ENCODE measurements at regions not wholly inside any gene's neighbourhood (a gene's known extent, or its start where the extent isn't known, plus 50 kb on each side); places are given as distances from the start of the nearest gene placed in this dataset.
"Not testable (repeated sequence)": the region's sequence is repeated elsewhere in the genome, so short reads cannot be mapped to it uniquely, and the experiment has no call there.

- no peak overlapping the region for H3K4me3 ChIP-seq (ENCODE audit: low read depth, low read length)
- H3K9me3 ChIP-seq: no peaks in the 10 kb centered on the region
- no peaks in the 10 kb centered on the region for H3K27me3 ChIP-seq
- no peaks in the 10 kb centered on the region for H3K36me3 ChIP-seq
- no peak for DNase-seq
- no peaks in the 10 kb centered on the region for H3K4me1 ChIP-seq
- no peak for TF ChIP-seq CTCF (IDR thresholded peaks at IDR 0.05; ENCODE audit: low read depth, low read length)
These were observed 70.7 kb upstream of the CCDC179 start for GRCh38 chr11:22930816-22931594.

DNA sequence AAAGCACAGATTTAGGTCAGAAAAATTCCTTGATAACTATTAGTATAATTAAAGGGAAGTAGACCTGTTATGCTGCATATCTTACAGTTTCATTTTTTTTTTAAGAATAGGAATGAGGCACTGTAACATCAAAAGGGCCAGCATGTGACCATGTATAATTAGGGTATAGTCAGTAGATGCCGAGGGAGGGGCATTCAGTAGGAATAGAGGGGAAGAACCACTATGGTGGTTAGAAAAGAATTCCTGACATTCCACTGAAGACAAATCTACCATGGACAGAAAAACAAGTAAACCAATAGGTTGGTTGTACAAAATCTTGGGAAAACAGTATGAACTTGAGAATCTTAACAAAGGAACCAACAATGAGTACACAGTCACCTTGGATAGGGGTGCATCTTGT is 78.4 kb upstream of the CCDC179 start:
- no peaks in the 10 kb centered on the region for H3K36me3 ChIP-seq
- H3K27me3 ChIP-seq: no peaks in the 10 kb centered on the region
- no peaks in the 10 kb centered on the region for H3K4me1 ChIP-seq
- no peak overlapping the region for H3K4me3 ChIP-seq (ENCODE audit: low read depth, low read length)
- no peak for TF ChIP-seq CTCF (IDR thresholded peaks at IDR 0.05; ENCODE audit: low read depth, low read length)
- no peak for DNase-seq
- H3K9me3 ChIP-seq: no peaks in the 10 kb centered on the region

DNA sequence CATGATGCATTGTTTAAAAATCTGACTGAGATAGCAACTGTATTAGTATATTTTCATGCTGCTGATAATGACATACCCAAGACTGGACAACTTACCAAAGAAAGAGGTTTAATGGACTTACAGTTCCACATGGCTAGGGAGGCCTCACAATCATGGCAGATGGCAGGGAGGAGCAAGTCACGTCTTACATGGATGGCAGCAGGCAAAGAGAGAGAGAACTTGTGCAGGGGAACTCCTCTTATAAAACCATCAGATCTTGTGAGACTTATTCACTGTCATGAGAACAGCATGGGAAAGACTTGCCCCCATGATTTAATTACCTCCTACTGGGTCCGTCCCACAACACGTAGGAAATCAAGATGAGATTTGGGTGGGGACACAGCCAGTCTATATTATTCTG is 81.3 kb upstream of the CCDC179 start:
- H3K9me3 ChIP-seq; H3K27me3 ChIP-seq; DNase-seq; H3K36me3 ChIP-seq; H3K4me3 ChIP-seq (ENCODE audit: low read depth, low read length); H3K4me1 ChIP-seq: not testable (repeated sequence)

DNA sequence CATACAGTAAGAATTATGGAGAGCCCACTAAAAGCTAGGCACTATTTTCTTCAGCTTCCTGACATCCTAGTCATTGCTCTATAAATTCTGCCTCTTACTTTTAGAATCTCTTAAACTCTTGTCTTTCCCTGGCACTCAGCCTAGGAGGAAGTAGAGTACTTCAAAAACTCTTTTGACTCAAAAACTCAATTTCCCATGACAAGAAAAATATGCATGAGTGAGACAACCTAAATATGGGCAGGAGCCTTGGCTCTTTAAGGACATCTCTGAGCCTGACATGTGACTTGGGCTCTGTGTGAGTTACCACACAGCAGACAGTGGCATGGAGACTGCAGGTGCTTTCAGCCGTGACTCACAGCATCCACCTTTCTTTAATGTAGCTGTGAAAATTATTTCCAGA is 97.5 kb upstream of the CCDC179 start:
- Histone ChIP-seq H3K9me3 (no peaks in the 10 kb centered on the region), H3K27me3 (no peaks in the 10 kb centered on the region), H3K36me3 (no peaks in the 10 kb centered on the region), H3K4me3 (ENCODE audit: low read depth, low read length) (no peak overlapping the region), H3K4me1 (no peaks in the 10 kb centered on the region)
- TF ChIP-seq CTCF (IDR thresholded peaks at IDR 0.05; ENCODE audit: low read depth, low read length): no peak
- DNase-seq: no peak

DNA sequence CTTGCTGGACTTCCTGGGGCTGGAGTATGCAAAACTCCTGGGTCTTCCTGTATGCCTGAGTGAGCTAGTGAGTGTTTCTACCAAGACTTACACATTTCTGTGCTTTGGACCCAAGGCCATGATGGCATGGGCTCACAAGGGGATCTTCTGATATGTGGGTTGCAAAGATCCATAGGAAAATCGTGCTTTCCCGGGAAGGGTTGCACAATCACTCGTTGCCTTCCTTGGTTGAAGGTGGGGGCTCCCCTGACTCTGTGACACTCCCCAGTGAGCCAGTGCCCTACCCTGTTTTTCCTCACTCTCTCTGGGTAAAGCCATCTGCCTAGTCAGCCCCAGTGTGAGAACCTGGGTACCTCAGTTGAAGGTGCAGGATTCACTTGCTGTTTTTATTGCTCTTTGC is 114.0 kb upstream of the CCDC179 start:
- H3K9me3 ChIP-seq: no peaks in the 10 kb centered on the region
- DNase-seq: no peak
- no peaks in the 10 kb centered on the region for H3K27me3 ChIP-seq
- TF ChIP-seq CTCF (IDR thresholded peaks at IDR 0.05; ENCODE audit: low read depth, low read length): no peak
- H3K4me3 ChIP-seq (ENCODE audit: low read depth, low read length): no peak overlapping the region
- no peaks in the 10 kb centered on the region for H3K4me1 ChIP-seq
- H3K36me3 ChIP-seq: no peaks in the 10 kb centered on the region

DNA sequence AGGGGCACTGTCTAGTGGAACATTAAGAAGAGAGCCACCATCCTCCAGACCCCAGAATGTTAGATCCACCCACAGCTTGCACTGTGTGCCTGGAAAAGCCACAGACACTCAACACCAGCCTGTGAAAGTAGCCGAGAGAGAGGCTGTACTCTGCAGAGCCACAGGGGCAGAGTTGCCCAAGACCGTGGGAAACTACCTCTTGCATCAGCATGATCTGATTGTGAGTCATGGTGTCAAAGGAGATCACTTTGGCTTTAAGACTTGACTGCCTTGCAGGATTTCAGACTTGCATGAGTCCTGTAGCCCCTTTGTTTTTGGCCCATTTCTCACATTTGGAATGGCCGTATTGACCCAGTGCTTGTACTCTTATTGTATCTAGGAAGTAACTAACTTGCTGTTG is 115.9 kb upstream of the CCDC179 start:
- Histone ChIP-seq H3K4me3 (ENCODE audit: low read depth, low read length) (no peak overlapping the region), H3K36me3 (no peaks in the 10 kb centered on the region), H3K27me3 (no peaks in the 10 kb centered on the region), H3K9me3 (no peaks in the 10 kb centered on the region), H3K4me1 (no peaks in the 10 kb centered on the region)
- no peak for DNase-seq
- no peak for TF ChIP-seq CTCF (IDR thresholded peaks at IDR 0.05; ENCODE audit: low read depth, low read length)
